Mesothelial cell of epicardium (in vitro differentiated cells): ENCODE measurements at regions not wholly inside any gene's neighbourhood (a gene's known extent, or its start where the extent isn't known, plus 50 kb on each side); places are given as distances from the start of the nearest gene placed in this dataset.
A peak's percentile ranks its signal among the peaks of the same experiment; 100 is the strongest.

Experiments used
- DNase-seq, 2 experiments: peaks; one replicate each; pipeline ENCODE4 v3.0.0; 2021; ENCODE audit warnings: low spot score in 2 of 2; ENCODE audit not compliant: unreplicated experiment in 2 of 2
- H3K27ac Mint-ChIP-seq: 2 replicates; pipeline ENCODE4 v1.8.0; 2021; ENCODE audit warnings: mixed read lengths
- H3K27me3 Mint-ChIP-seq: 2 replicates; pipeline ENCODE4 v1.8.0; 2021; ENCODE audit warnings: low read depth, mixed read lengths
- H3K36me3 Mint-ChIP-seq: 2 replicates; pipeline ENCODE4 v1.8.0; 2021; ENCODE audit warnings: mixed read lengths
- H3K4me1 Mint-ChIP-seq: 2 replicates; pipeline ENCODE4 v1.8.0; 2021; ENCODE audit warnings: mixed read lengths
- H3K4me3 Mint-ChIP-seq: 2 replicates; pipeline ENCODE4 v1.8.0; 2021; ENCODE audit warnings: mild to moderate bottlenecking, moderate library complexity, mixed read lengths
- H3K9me3 Mint-ChIP-seq: 2 replicates; pipeline ENCODE4 v1.8.0; 2021; ENCODE audit warnings: mixed read lengths
- CTCF ChIP-seq: fragments of 200-600 bp; sonication (generic); IDR thresholded peaks from one replicate; pipeline ENCODE4 v1.5.0; 2021; ENCODE audit warnings: antibody characterized with exemption; ENCODE audit not compliant: unreplicated experiment

GRCh38 chr13:50511877-50512341, 331.6 kb downstream of the DLEU7 start:
- H3K36me3 Mint-ChIP-seq = peaks cover 4% of the 10 kb centered on the region
- DNase-seq = no peak
- H3K9me3 Mint-ChIP-seq = peaks cover 9% of the 10 kb centered on the region
- H3K27ac Mint-ChIP-seq = no peak overlapping the region
- no peaks in the 10 kb centered on the region for H3K27me3 Mint-ChIP-seq
- TF ChIP-seq CTCF = no peak
- H3K4me3 Mint-ChIP-seq = no peak overlapping the region
- peaks cover 6% of the 10 kb centered on the region for H3K4me1 Mint-ChIP-seq

GRCh38 chr13:50512474-50513299, 330.8 kb downstream of the DLEU7 start:
- H3K27me3 Mint-ChIP-seq = no peaks in the 10 kb centered on the region
- no peak overlapping the region for H3K4me3 Mint-ChIP-seq
- no peak overlapping the region for H3K27ac Mint-ChIP-seq
- peaks cover 13% of the 10 kb centered on the region for H3K4me1 Mint-ChIP-seq
- no peak for TF ChIP-seq CTCF
- no peak for DNase-seq
- peaks cover 3% of the 10 kb centered on the region for H3K36me3 Mint-ChIP-seq
- peaks cover 7% of the 10 kb centered on the region for H3K9me3 Mint-ChIP-seq

GRCh38 chr13:50513300-50513877, 330.1 kb downstream of the DLEU7 start:
- no peak overlapping the region for H3K4me3 Mint-ChIP-seq

GRCh38 chr13:50514249-50514648, 329.2 kb downstream of the DLEU7 start:
- no peaks in the 10 kb centered on the region for H3K27me3 Mint-ChIP-seq
- no peak for TF ChIP-seq CTCF
- no peak overlapping the region for H3K4me3 Mint-ChIP-seq
- H3K4me1 Mint-ChIP-seq = peaks cover 13% of the 10 kb centered on the region
- DNase-seq = no peak
- H3K27ac Mint-ChIP-seq = no peak overlapping the region
- peaks cover 2% of the 10 kb centered on the region for H3K9me3 Mint-ChIP-seq
- no peaks in the 10 kb centered on the region for H3K36me3 Mint-ChIP-seq

More at GRCh38 chr13:50513300-50513877, 330.1 kb downstream of the DLEU7 start:
- peak overlapping the region; percentile 58 for H3K27ac Mint-ChIP-seq
- H3K9me3 Mint-ChIP-seq = peaks cover 3% of the 10 kb centered on the region
- no peak for DNase-seq
- no peak for TF ChIP-seq CTCF
- no peaks in the 10 kb centered on the region for H3K36me3 Mint-ChIP-seq
- H3K27me3 Mint-ChIP-seq = no peaks in the 10 kb centered on the region
- H3K4me1 Mint-ChIP-seq = peaks cover 13% of the 10 kb centered on the region

GRCh38 chr13:50518131-50518530, 325.4 kb downstream of the DLEU7 start:
- H3K27ac Mint-ChIP-seq = no peak overlapping the region
- H3K27me3 Mint-ChIP-seq = no peaks in the 10 kb centered on the region
- H3K36me3 Mint-ChIP-seq = no peaks in the 10 kb centered on the region
- no peak for TF ChIP-seq CTCF
- no peaks in the 10 kb centered on the region for H3K9me3 Mint-ChIP-seq
- H3K4me3 Mint-ChIP-seq = no peak overlapping the region
- peaks cover 38% of the 10 kb centered on the region for H3K4me1 Mint-ChIP-seq
- DNase-seq = no peak
